Naive thymus-derived CD4-positive, alpha-beta T cell (primary cell): ENCODE measurements at regions not wholly inside any gene's neighbourhood (a gene's known extent, or its start where the extent isn't known, plus 50 kb on each side); places are given as distances from the start of the nearest gene placed in this dataset.

Experiments
- ATAC-seq: fragments of 150-1000 bp; cut with Tn5 transposase; 2 replicates; pipeline ENCODE4 v1.10.0; 2021; ENCODE audit warnings: mild to moderate bottlenecking, moderate library complexity
- CTCF ChIA-PET: fragments of 350-600 bp; sonication (Branson Sonifier 250); formaldehyde crosslinking; loops from one replicate; lab custom pipeline; 2021; ENCODE audit warnings: antibody characterized with exemption; lab: Charles Lee
- POLR2A ChIA-PET: fragments of 350-600 bp; sonication (Branson Sonifier 250); formaldehyde crosslinking; loops from one replicate; lab custom pipeline; 2021; ENCODE audit warnings: antibody characterized with exemption, inconsistent platforms; lab: Charles Lee
- DNase-seq, 9 donors: peaks; one replicate each; pipeline versions ENCODE4 v3.0.0 to v3.0.0-alpha.2; 2020 to 2022; ENCODE audit warnings: mixed read lengths in 1 of 9
- H3K27ac ChIP-seq: one replicate; pipeline ENCODE4 v1.7.0; 2013; ENCODE audit warnings: mild to moderate bottlenecking, low read depth, low read length, moderate library complexity
- H3K27me3 ChIP-seq, 2 donors: one replicate each; pipeline ENCODE4 v1.7.0; 2013; ENCODE audit warnings: low read length in 2 of 2, mild to moderate bottlenecking in 2 of 2, moderate library complexity in 2 of 2; ENCODE audit not compliant: control insufficient read depth in 2 of 2, insufficient read depth in 2 of 2
- H3K36me3 ChIP-seq, 3 experiments: 1 replicate in 2 of 3; 2 replicates in 1 of 3; pipeline ENCODE4 v1.7.0; 2013; ENCODE audit warnings: low read length in 3 of 3, mild to moderate bottlenecking in 3 of 3, moderate library complexity in 1 of 3; ENCODE audit not compliant: insufficient read depth in 3 of 3, control insufficient read depth in 2 of 3
- H3K4me1 ChIP-seq, 2 donors: one replicate each; pipeline ENCODE4 v1.7.0; 2013; ENCODE audit warnings: low read length in 2 of 2, mild to moderate bottlenecking in 2 of 2, moderate library complexity in 1 of 2; ENCODE audit not compliant: control insufficient read depth in 2 of 2, insufficient read depth in 2 of 2
- H3K4me3 ChIP-seq: 2 replicates; pipeline ENCODE4 v1.7.0; 2013; ENCODE audit warnings: mild to moderate bottlenecking, low read length
- H3K9me3 ChIP-seq, 3 experiments: 1 replicate in 2 of 3; 2 replicates in 1 of 3; pipeline ENCODE4 v1.7.0; 2013; ENCODE audit warnings: low read length in 3 of 3; ENCODE audit not compliant: control insufficient read depth in 2 of 3
- H3K27ac Mint-ChIP-seq, 9 donors: one replicate each; pipeline ENCODE4 v1.8.0; 2020 to 2022; ENCODE audit warnings: mixed read lengths in 9 of 9, mild to moderate bottlenecking in 8 of 9, moderate library complexity in 5 of 9, inconsistent platforms in 2 of 9
- H3K27me3 Mint-ChIP-seq, 5 donors: one replicate each; pipeline ENCODE4 v1.8.0; 2021 to 2022; ENCODE audit warnings: mixed read lengths in 5 of 5, mild to moderate bottlenecking in 1 of 5
- H3K36me3 Mint-ChIP-seq, 5 donors: one replicate each; pipeline ENCODE4 v1.8.0; 2020 to 2022; ENCODE audit warnings: mixed read lengths in 5 of 5, mild to moderate bottlenecking in 3 of 5, inconsistent platforms in 1 of 5
- H3K4me1 Mint-ChIP-seq, 7 donors: one replicate each; pipeline ENCODE4 v1.8.0; 2020 to 2022; ENCODE audit warnings: mixed read lengths in 7 of 7, mild to moderate bottlenecking in 3 of 7, inconsistent platforms in 1 of 7
- H3K4me3 Mint-ChIP-seq, 10 donors: one replicate each; pipeline ENCODE4 v1.8.0; 2020 to 2022; ENCODE audit warnings: mild to moderate bottlenecking in 10 of 10, mixed read lengths in 10 of 10, moderate library complexity in 6 of 10, inconsistent platforms in 2 of 10
- H3K9me3 Mint-ChIP-seq, 11 donors: one replicate each; pipeline ENCODE4 v1.8.0; 2020 to 2022; ENCODE audit warnings: mixed read lengths in 11 of 11, mild to moderate bottlenecking in 4 of 11, inconsistent platforms in 1 of 11, moderate library complexity in 1 of 11
- intact Hi-C, 2 donors: fragments of 100-400 bp; cut with micrococcal nuclease; formaldehyde crosslinking; loops; one replicate each; pipeline ENCODE4 v1.15.1; 2023

GRCh38 chr6:103587722-103588121 is 1272.0 kb downstream of the HACE1 start:
- Histone ChIP-seq H3K36me3 (no peaks in the 10 kb centered on the region), H3K27me3 (no peaks in the 10 kb centered on the region), H3K9me3 (no peaks in the 10 kb centered on the region), H3K4me1 (no peaks in the 10 kb centered on the region), H3K27ac (no peak overlapping the region), H3K4me3 (no peak overlapping the region)
- Mint-ChIP-seq H3K36me3 (peaks cover 0 to 2% (median 0%) of the 10 kb centered on the region in 5 donors), H3K27ac (no peak overlapping the region), H3K4me1 (no peaks in the 10 kb centered on the region), H3K9me3 (peaks cover 3 to 35% (median 6%) of the 10 kb centered on the region in 11 donors), H3K27me3 (no peaks in the 10 kb centered on the region), H3K4me3 (no peak overlapping the region)
- DNase-seq (no peak), ATAC-seq (no peak)
- ChIA-PET CTCF (no interaction called here), POLR2A (no interaction called here)
- intact Hi-C loops, result no loop called here

- Mint-ChIP-seq H3K4me3 (no peak overlapping the region), H3K27me3 (no peaks in the 10 kb centered on the region), H3K27ac (no peak overlapping the region), H3K36me3 (peaks cover 0 to 4% (median 0%) of the 10 kb centered on the region in 5 donors), H3K4me1 (no peaks in the 10 kb centered on the region), H3K9me3 (peaks cover 0 to 36% (median 11%) of the 10 kb centered on the region in 11 donors)
- DNase-seq (no peak), ATAC-seq (no peak)
- ChIA-PET CTCF (interaction anchor here (0.6 kb wide), 2 partner anchors 230 to 1310 kb away, joined by 3 to 7 read pairs; no protein-coding TSS in a partner anchor), POLR2A (no interaction called here)
- Histone ChIP-seq H3K36me3 (no peaks in the 10 kb centered on the region), H3K9me3 (no peaks in the 10 kb centered on the region), H3K4me1 (no peaks in the 10 kb centered on the region), H3K4me3 (no peak overlapping the region), H3K27me3 (no peaks in the 10 kb centered on the region), H3K27ac (no peak overlapping the region)
- intact Hi-C loops, result no loop called here
Measured at GRCh38 chr6:103578115-103578514, 1281.6 kb downstream of the HACE1 start.

GRCh38 chr6:103570431-103570830 is 1289.3 kb downstream of the HACE1 start:
- ChIA-PET POLR2A (no interaction called here), CTCF (no interaction called here)
- Histone ChIP-seq H3K27ac (no peak overlapping the region), H3K27me3 (no peaks in the 10 kb centered on the region), H3K36me3 (no peaks in the 10 kb centered on the region), H3K9me3 (no peaks in the 10 kb centered on the region), H3K4me1 (no peaks in the 10 kb centered on the region), H3K4me3 (no peak overlapping the region)
- Mint-ChIP-seq H3K4me1 (no peaks in the 10 kb centered on the region), H3K27ac (no peak overlapping the region), H3K4me3 (no peak overlapping the region), H3K36me3 (no peaks in the 10 kb centered on the region), H3K27me3 (no peaks in the 10 kb centered on the region), H3K9me3 (peaks cover 0 to 7% (median 0%) of the 10 kb centered on the region in 11 donors)
- DNase-seq, result no peak
- intact Hi-C loops, result no loop called here
- no peak for ATAC-seq

GRCh38 chr6:103554911-103555310 is 1304.8 kb downstream of the HACE1 start:
- POLR2A ChIA-PET, result no interaction called here
- intact Hi-C loops, result no loop called here
- Histone ChIP-seq H3K4me3 (no peak overlapping the region), H3K27ac (no peak overlapping the region), H3K27me3 (no peaks in the 10 kb centered on the region), H3K9me3 (no peaks in the 10 kb centered on the region), H3K4me1 (no peaks in the 10 kb centered on the region), H3K36me3 (no peaks in the 10 kb centered on the region)
- ATAC-seq (no peak), DNase-seq (no peak)
- CTCF ChIA-PET, result no interaction called here
- Mint-ChIP-seq H3K36me3 (no peaks in the 10 kb centered on the region), H3K9me3 (peaks cover 0 to 15% (median 1%) of the 10 kb centered on the region in 11 donors), H3K27ac (no peak overlapping the region), H3K4me3 (no peak overlapping the region), H3K27me3 (no peaks in the 10 kb centered on the region), H3K4me1 (no peaks in the 10 kb centered on the region)

GRCh38 chr6:103538381-103538780 is 1321.3 kb downstream of the HACE1 start:
- H3K36me3 Mint-ChIP-seq, result no peaks in the 10 kb centered on the region
- peaks cover 0 to 21% (median 0%) of the 10 kb centered on the region in 11 donors for H3K9me3 Mint-ChIP-seq
- H3K36me3 ChIP-seq, result no peaks in the 10 kb centered on the region
- intact Hi-C loops, result no loop called here
- no peaks in the 10 kb centered on the region for H3K9me3 ChIP-seq
- POLR2A ChIA-PET, result no interaction called here
- DNase-seq (no peak), ATAC-seq (no peak)
- H3K27me3 Mint-ChIP-seq, result no peaks in the 10 kb centered on the region
- no peak overlapping the region for H3K4me3 ChIP-seq
- no peak overlapping the region for H3K4me3 Mint-ChIP-seq
- no peak overlapping the region for H3K27ac Mint-ChIP-seq
- no peaks in the 10 kb centered on the region for H3K27me3 ChIP-seq
- no peaks in the 10 kb centered on the region for H3K4me1 ChIP-seq
- CTCF ChIA-PET, result no interaction called here
- no peak overlapping the region for H3K27ac ChIP-seq
- H3K4me1 Mint-ChIP-seq, result no peaks in the 10 kb centered on the region

GRCh38 chr6:103534814-103535213 is 1324.9 kb downstream of the HACE1 start:
- ATAC-seq (no peak), DNase-seq (no peak)
- Histone ChIP-seq H3K27me3 (no peaks in the 10 kb centered on the region), H3K27ac (no peak overlapping the region), H3K9me3 (no peaks in the 10 kb centered on the region), H3K4me3 (no peak overlapping the region), H3K36me3 (no peaks in the 10 kb centered on the region), H3K4me1 (no peaks in the 10 kb centered on the region)
- no peaks in the 10 kb centered on the region for H3K36me3 Mint-ChIP-seq
- H3K4me3 Mint-ChIP-seq, result no peak overlapping the region
- H3K4me1 Mint-ChIP-seq, result no peaks in the 10 kb centered on the region
- ChIA-PET POLR2A (no interaction called here), CTCF (no interaction called here)
- no peak overlapping the region for H3K27ac Mint-ChIP-seq
- H3K27me3 Mint-ChIP-seq, result no peaks in the 10 kb centered on the region
- H3K9me3 Mint-ChIP-seq, result peaks cover 0 to 15% (median 0%) of the 10 kb centered on the region in 11 donors
- intact Hi-C loops, result no loop called here

- no peaks in the 10 kb centered on the region for H3K36me3 ChIP-seq
- Mint-ChIP-seq H3K27ac (no peak overlapping the region), H3K4me3 (no peak overlapping the region), H3K4me1 (no peaks in the 10 kb centered on the region), H3K36me3 (no peaks in the 10 kb centered on the region), H3K27me3 (no peaks in the 10 kb centered on the region), H3K9me3 (peaks cover 0 to 15% (median 2%) of the 10 kb centered on the region in 11 donors)
- POLR2A ChIA-PET, result no interaction called here
- ATAC-seq, result no peak
- no peak overlapping the region for H3K4me3 ChIP-seq
- intact Hi-C loops, result no loop called here
- H3K27ac ChIP-seq, result no peak overlapping the region
- no peaks in the 10 kb centered on the region for H3K27me3 ChIP-seq
- no peaks in the 10 kb centered on the region for H3K9me3 ChIP-seq
- DNase-seq, result no peak
- H3K4me1 ChIP-seq, result no peaks in the 10 kb centered on the region
- CTCF ChIA-PET, result no interaction called here
Measured at GRCh38 chr6:103534095-103534494, 1325.6 kb downstream of the HACE1 start.
